GM19455 (cell line): ENCODE measurements at regions not wholly inside any gene's neighbourhood (a gene's known extent, or its start where the extent isn't known, plus 50 kb on each side); places are given as distances from the start of the nearest gene placed in this dataset.

ENCODE experiments used
- ATAC-seq: cut with Tn5 transposase; IDR thresholded peaks from one replicate; pipeline ENCODE4 v1.9.1; 2021; ENCODE audit not compliant: unreplicated experiment

GRCh38 chr21:15508554-15508953 is 221.2 kb upstream of the USP25 start:
- no peak for ATAC-seq

GRCh38 chr21:15514073-15514946 is 215.5 kb upstream of the USP25 start:
- peak; percentile 92 for ATAC-seq

- ATAC-seq = no peak
Observed at GRCh38 chr21:15515908-15516307, 213.9 kb upstream of the USP25 start.

- ATAC-seq = no peak
Observed at GRCh38 chr21:15517394-15517793, 212.4 kb upstream of the USP25 start.

- no peak for ATAC-seq
Observed at GRCh38 chr21:15520811-15521643, 208.8 kb upstream of the USP25 start.

GRCh38 chr21:15521644-15522001 is 208.2 kb upstream of the USP25 start:
- no peak for ATAC-seq

- no peak for ATAC-seq
Observed at GRCh38 chr21:15522148-15522547, 207.6 kb upstream of the USP25 start.

- no peak for ATAC-seq
Observed at GRCh38 chr21:15524855-15525254, 204.9 kb upstream of the USP25 start.

GRCh38 chr21:15526798-15527197 is 203.0 kb upstream of the USP25 start:
- ATAC-seq = no peak

GRCh38 chr21:15528346-15528745 is 201.4 kb upstream of the USP25 start:
- no peak for ATAC-seq

GRCh38 chr21:15531986-15532385 is 197.8 kb upstream of the USP25 start:
- no peak for ATAC-seq

GRCh38 chr21:15533618-15534017 is 196.2 kb upstream of the USP25 start:
- ATAC-seq = no peak

- no peak for ATAC-seq
Observed at GRCh38 chr21:15534450-15534886, 195.3 kb upstream of the USP25 start.

- no peak for ATAC-seq
Observed at GRCh38 chr21:15539376-15539775, 190.4 kb upstream of the USP25 start.

- no peak for ATAC-seq
Observed at GRCh38 chr21:15543473-15543872, 186.3 kb upstream of the USP25 start.

- no peak for ATAC-seq
Observed at GRCh38 chr21:15549671-15550070, 180.1 kb upstream of the USP25 start.

- ATAC-seq = no peak
Observed at GRCh38 chr21:15552914-15553494, 176.8 kb upstream of the USP25 start.

- ATAC-seq = no peak
Observed at GRCh38 chr21:15557925-15558324, 171.9 kb upstream of the USP25 start.

- ATAC-seq = no peak
Observed at GRCh38 chr21:15558884-15559283, 170.9 kb upstream of the USP25 start.

- no peak for ATAC-seq
Observed at GRCh38 chr21:15559660-15560059, 170.1 kb upstream of the USP25 start.

- no peak for ATAC-seq
Observed at GRCh38 chr21:15560383-15561056, 169.3 kb upstream of the USP25 start.
